IMR-90 (cell line): ENCODE measurements at regions not wholly inside any gene's neighbourhood (a gene's known extent, or its start where the extent isn't known, plus 50 kb on each side); places are given as distances from the start of the nearest gene placed in this dataset.

Source experiments
- ATAC-seq: fragments of 200-7000 bp; cut with Tn5 transposase; 2 replicates; pipeline ENCODE4 v1.9.1; 2020; ENCODE audit warnings: low read depth, mild to moderate bottlenecking, moderate library complexity
- BruUV-seq: library from RNA; stranded (reverse); fragments of 400-500 nt; replicated peaks from 2 replicates; lab custom pipeline; 2021; lab: Mats Ljungman, UMichigan
- CTCF ChIA-PET: fragments of 300-600 bp; formaldehyde crosslinking; extraction: SDS; loops from one replicate; lab custom pipeline; 2021; ENCODE audit warnings: antibody characterized with exemption; lab: Yijun Ruan, JAX
- POLR2A ChIA-PET: fragments of 300-600 bp; sonication (Branson Sonifier 250); formaldehyde crosslinking; loops from one replicate; lab custom pipeline; 2022; ENCODE audit warnings: antibody characterized with exemption; ENCODE audit not compliant: unreplicated experiment; lab: Charles Lee
- DNase-seq: peaks from one replicate; pipeline ENCODE4 v3.0.0; 2013
- H2AFZ ChIP-seq: replicated peaks from 2 replicates; pipeline ENCODE3; 2013; ENCODE audit warnings: low read length, mild to moderate bottlenecking; ENCODE audit not compliant: poor library complexity
- H2AK5ac ChIP-seq: 2 replicates; pipeline ENCODE4 v1.6.1; 2013; ENCODE audit warnings: low read depth, low read length, inconsistent platforms
- H2AK9ac ChIP-seq: replicated peaks from 2 replicates; pipeline ENCODE3; 2013; ENCODE audit warnings: mild to moderate bottlenecking, low read depth, low read length, moderate library complexity; ENCODE audit not compliant: poor library complexity
- H2BK120ac ChIP-seq: 2 replicates; pipeline ENCODE4 v1.6.1; 2013; ENCODE audit warnings: low read depth, low read length, inconsistent platforms
- H2BK15ac ChIP-seq: 3 replicates; pipeline ENCODE4 v1.6.1; 2013; ENCODE audit warnings: low read depth, low read length, inconsistent platforms
- H2BK20ac ChIP-seq: 2 replicates; pipeline ENCODE4 v1.6.1; 2013; ENCODE audit warnings: low read depth, mild to moderate bottlenecking, inconsistent platforms, low read length, moderate library complexity
- H2BK5ac ChIP-seq: 2 replicates; pipeline ENCODE4 v1.6.1; 2013; ENCODE audit warnings: mild to moderate bottlenecking, low read depth, low read length, inconsistent platforms; ENCODE audit not compliant: poor library complexity, severe bottlenecking
- H3K14ac ChIP-seq: replicated peaks from 2 replicates; pipeline ENCODE4 v1.6.1; 2013; ENCODE audit warnings: low read depth, low read length, inconsistent platforms
- H3K18ac ChIP-seq: 2 replicates; pipeline ENCODE4 v1.6.1; 2013; ENCODE audit warnings: low read depth, low read length, control low read depth
- H3K23ac ChIP-seq: 2 replicates; pipeline ENCODE4 v1.6.1; 2013; ENCODE audit warnings: low read depth, low read length, inconsistent platforms
- H3K27ac ChIP-seq: 2 replicates; pipeline ENCODE4 v1.5.1; 2013; ENCODE audit warnings: mild to moderate bottlenecking, control low read depth, low read length; ENCODE audit not compliant: insufficient read depth
- H3K27me3 ChIP-seq: 2 replicates; pipeline ENCODE4 v1.6.1; 2013; ENCODE audit warnings: low read length; ENCODE audit not compliant: control insufficient read depth, insufficient read depth
- H3K36me3 ChIP-seq: 2 replicates; pipeline ENCODE4 v1.6.1; 2013; ENCODE audit warnings: low read length, mixed read lengths; ENCODE audit not compliant: control insufficient read depth, insufficient read depth
- H3K4ac ChIP-seq: 2 replicates; pipeline ENCODE4 v1.6.1; 2013; ENCODE audit warnings: low read depth, low read length, inconsistent platforms
- H3K4me1 ChIP-seq: 2 replicates; pipeline ENCODE4 v1.6.1; 2013; ENCODE audit warnings: low read length, mixed read lengths; ENCODE audit not compliant: control insufficient read depth, insufficient read depth
- H3K4me2 ChIP-seq: 2 replicates; pipeline ENCODE4 v1.6.1; 2013; ENCODE audit warnings: low read depth, mild to moderate bottlenecking, control low read depth, low read length, moderate library complexity
- H3K4me3 ChIP-seq: 2 replicates; pipeline ENCODE4 v1.5.1; 2013; ENCODE audit warnings: low read depth, mild to moderate bottlenecking, control low read depth, low read length, moderate library complexity; ENCODE audit not compliant: insufficient read depth
- H3K56ac ChIP-seq: 2 replicates; pipeline ENCODE4 v1.6.1; 2013; ENCODE audit warnings: low read length, inconsistent platforms; ENCODE audit not compliant: insufficient read depth; ENCODE audit errors: extremely low read depth
- H3K79me1 ChIP-seq, 2 experiments: 2 replicates each; pipeline ENCODE4 v1.6.1; 2013; ENCODE audit warnings: low read length in 2 of 2, inconsistent platforms in 1 of 2, low read depth in 1 of 2
- H3K9ac ChIP-seq: 2 replicates; pipeline ENCODE4 v1.6.1; 2013; ENCODE audit warnings: low read depth, low read length, control low read depth
- H3K9me1 ChIP-seq: 2 replicates; pipeline ENCODE4 v1.6.1; 2013; ENCODE audit warnings: low read length, inconsistent platforms; ENCODE audit not compliant: insufficient read depth
- H3K9me3 ChIP-seq: 2 replicates; pipeline ENCODE4 v1.6.1; 2013; ENCODE audit warnings: low read length; ENCODE audit not compliant: control insufficient read depth, insufficient read depth
- H4K20me1 ChIP-seq: 2 replicates; pipeline ENCODE4 v1.6.1; 2013; ENCODE audit warnings: low read length, inconsistent platforms; ENCODE audit not compliant: insufficient read depth
- H4K5ac ChIP-seq: 2 replicates; pipeline ENCODE4 v1.6.1; 2013; ENCODE audit warnings: mild to moderate bottlenecking, low read depth, low read length, control low read depth
- H4K8ac ChIP-seq, 2 experiments: 2 replicates each; pipeline ENCODE4 v1.6.1; 2013; ENCODE audit warnings: low read depth in 2 of 2, low read length in 2 of 2, control low read depth in 1 of 2, inconsistent platforms in 1 of 2
- H4K91ac ChIP-seq: 2 replicates; pipeline ENCODE4 v1.6.1; 2013; ENCODE audit warnings: low read depth, low read length, inconsistent platforms; ENCODE audit not compliant: insufficient read depth
- BHLHE40 ChIP-seq: fragments of 150-350 bp; IDR thresholded peaks from 2 replicates; pipeline ENCODE4 v1.6.1; 2016; ENCODE audit warnings: mild to moderate bottlenecking, low read depth, low read length
- CEBPB ChIP-seq: IDR thresholded peaks from 2 replicates; pipeline ENCODE4 v1.6.1; 2012; ENCODE audit warnings: low read depth, low read length, improper control_type of control experiment
- CHD1 ChIP-seq: IDR thresholded peaks from 2 replicates; pipeline ENCODE4 v1.6.1; 2012; ENCODE audit warnings: low read depth, low read length, improper control_type of control experiment
- FOS ChIP-seq: fragments of 150-350 bp; IDR thresholded peaks from 2 replicates; pipeline ENCODE4 v1.6.1; 2016; ENCODE audit warnings: low read depth, low read length
- MAFK ChIP-seq: IDR thresholded peaks from 2 replicates; pipeline ENCODE4 v1.6.1; 2012; ENCODE audit warnings: low read depth, low read length, improper control_type of control experiment
- MAZ ChIP-seq: IDR thresholded peaks from 2 replicates; pipeline ENCODE4 v1.6.1; 2012; ENCODE audit warnings: low read depth, mild to moderate bottlenecking, low read length, improper control_type of control experiment, moderate library complexity, borderline replicate concordance
- MXI1 ChIP-seq: IDR thresholded peaks from 2 replicates; pipeline ENCODE4 v1.6.1; 2012; ENCODE audit warnings: low read depth, mild to moderate bottlenecking, low read length, moderate library complexity, borderline replicate concordance
- NFE2L2 ChIP-seq: fragments of 150-350 bp; IDR thresholded peaks from 2 replicates; pipeline ENCODE4 v1.6.1; 2016; ENCODE audit warnings: low read depth, mild to moderate bottlenecking, low read length
- POLR2A ChIP-seq: IDR thresholded peaks from 2 replicates; pipeline ENCODE4 v1.6.1; 2012; ENCODE audit warnings: mild to moderate bottlenecking, low read depth, low read length
- RAD21 ChIP-seq: IDR thresholded peaks from 2 replicates; pipeline ENCODE4 v1.6.1; 2012; ENCODE audit warnings: low read length, improper control_type of control experiment
- RCOR1 ChIP-seq: IDR thresholded peaks from 2 replicates; pipeline ENCODE4 v1.6.1; 2012; ENCODE audit warnings: mild to moderate bottlenecking, low read length, improper control_type of control experiment; ENCODE audit not compliant: insufficient replicate concordance
- RFX5 ChIP-seq: IDR thresholded peaks from 2 replicates; pipeline ENCODE4 v1.8.0; 2012; ENCODE audit warnings: low read depth, mild to moderate bottlenecking, low read length, moderate library complexity
- SMC3 ChIP-seq: fragments of 150-350 bp; IDR thresholded peaks from 2 replicates; pipeline ENCODE4 v1.6.1; 2016; ENCODE audit warnings: low read depth, mild to moderate bottlenecking, antibody characterized with exemption, low read length, moderate library complexity
- WGBS, 2 experiments: methylation state at CpG; one replicate each; pipeline versions ENCODE4 v1.1.5 to v1.1.7; 2013; ENCODE audit warnings: missing lambda C conversion rate in 2 of 2; ENCODE audit not compliant: insufficient read length in 1 of 2; ENCODE audit errors: extremely low coverage in 2 of 2; 5-methylcytosine and 5-hydroxymethylcytosine counted together
- dilution Hi-C: fragments of 300-500 bp; cut with HindIII; formaldehyde crosslinking; loops from one replicate; pipeline ENCODE4 v1.14.3; 2018; ENCODE audit warnings: low sequenced_read_pairs; ENCODE audit not compliant: unreplicated experiment
- in situ Hi-C: fragments of 300-500 bp; cut with MboI; formaldehyde crosslinking; loops from 3 replicates; pipeline ENCODE4 v1.14.3; 2019; ENCODE audit warnings: low sequenced_read_pairs, inconsistent platforms, mixed read lengths
- intact Hi-C: fragments of 100-400 bp; cut with micrococcal nuclease; formaldehyde crosslinking; loops from 2 replicates; pipeline ENCODE4 v1.10.0; 2022
- TF ChIP-seq, protein P1 (sequence below): fragments of 150-350 bp; IDR thresholded peaks from 2 replicates; pipeline ENCODE4 v1.6.1; 2017; ENCODE audit warnings: mild to moderate bottlenecking, antibody characterized with exemption, low read length, low read depth
- TF ChIP-seq, protein P2 (sequence below): fragments of 150-350 bp; IDR thresholded peaks from 2 replicates; pipeline ENCODE4 v1.6.1; 2016; ENCODE audit warnings: low read depth, mild to moderate bottlenecking, low read length, moderate library complexity, borderline replicate concordance
- TF ChIP-seq, protein P3 (sequence below): conservative IDR thresholded peaks from 2 replicates; pipeline ENCODE4 v1.5.1; 2012; ENCODE audit warnings: mild to moderate bottlenecking, low read depth, low read length, improper control_type of control experiment

DNA sequence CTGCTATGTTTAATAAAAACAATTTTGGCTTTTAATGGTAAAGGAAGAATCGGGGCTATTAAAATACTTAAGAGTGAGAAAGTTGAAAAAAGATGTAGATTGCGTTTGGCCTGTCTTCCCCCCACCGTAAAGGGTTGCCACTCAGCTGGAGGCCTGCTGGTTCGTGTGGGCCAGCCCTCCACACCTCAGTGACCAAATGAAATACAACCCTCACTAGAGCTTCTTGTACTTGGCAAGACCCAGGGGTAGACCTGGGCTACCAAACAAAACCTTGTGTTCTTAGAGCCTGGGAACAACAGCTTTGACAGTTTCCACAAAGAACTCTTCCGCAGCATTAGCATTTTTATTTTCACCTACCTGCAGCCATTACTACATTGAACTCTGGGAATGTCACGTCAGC, 152.8 kb upstream of the PABPC3 start:
- ATAC-seq = no peak
- H3K36me3 ChIP-seq = no peaks in the 10 kb centered on the region
- H2AFZ ChIP-seq = no peak overlapping the region
- no peaks in the 10 kb centered on the region for H4K20me1 ChIP-seq
- WGBS, 2 experiments = no CpG with 5 or more reads among the region's 6 CpGs
- H2BK5ac ChIP-seq = no peak overlapping the region
- H3K4me2 ChIP-seq = no peak overlapping the region
- H2BK20ac ChIP-seq = no peak overlapping the region
- POLR2A ChIA-PET = no interaction called here
- H3K23ac ChIP-seq = no peak overlapping the region
- no peak overlapping the region for H2AK9ac ChIP-seq
- H3K18ac ChIP-seq = no peak overlapping the region
- no peak overlapping the region for H4K8ac ChIP-seq
- intact Hi-C loops (no loop called here), in situ Hi-C loops (no loop called here), dilution Hi-C loops (no loop called here)
- no peak for TF ChIP-seq CEBPB
- TF ChIP-seq, protein P1, sequence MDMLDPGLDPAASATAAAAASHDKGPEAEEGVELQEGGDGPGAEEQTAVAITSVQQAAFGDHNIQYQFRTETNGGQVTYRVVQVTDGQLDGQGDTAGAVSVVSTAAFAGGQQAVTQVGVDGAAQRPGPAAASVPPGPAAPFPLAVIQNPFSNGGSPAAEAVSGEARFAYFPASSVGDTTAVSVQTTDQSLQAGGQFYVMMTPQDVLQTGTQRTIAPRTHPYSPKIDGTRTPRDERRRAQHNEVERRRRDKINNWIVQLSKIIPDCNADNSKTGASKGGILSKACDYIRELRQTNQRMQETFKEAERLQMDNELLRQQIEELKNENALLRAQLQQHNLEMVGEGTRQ = no peak
- TF ChIP-seq FOS = no peak
- TF ChIP-seq RCOR1 = no peak
- no peak for TF ChIP-seq MXI1
- TF ChIP-seq POLR2A = no peak
- TF ChIP-seq CHD1 = no peak
- TF ChIP-seq, protein P2, sequence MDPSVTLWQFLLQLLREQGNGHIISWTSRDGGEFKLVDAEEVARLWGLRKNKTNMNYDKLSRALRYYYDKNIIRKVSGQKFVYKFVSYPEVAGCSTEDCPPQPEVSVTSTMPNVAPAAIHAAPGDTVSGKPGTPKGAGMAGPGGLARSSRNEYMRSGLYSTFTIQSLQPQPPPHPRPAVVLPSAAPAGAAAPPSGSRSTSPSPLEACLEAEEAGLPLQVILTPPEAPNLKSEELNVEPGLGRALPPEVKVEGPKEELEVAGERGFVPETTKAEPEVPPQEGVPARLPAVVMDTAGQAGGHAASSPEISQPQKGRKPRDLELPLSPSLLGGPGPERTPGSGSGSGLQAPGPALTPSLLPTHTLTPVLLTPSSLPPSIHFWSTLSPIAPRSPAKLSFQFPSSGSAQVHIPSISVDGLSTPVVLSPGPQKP = no peak
- TF ChIP-seq RFX5 = no peak
- TF ChIP-seq RAD21 = no peak
- no peak for TF ChIP-seq NFE2L2
- TF ChIP-seq, protein P3, sequence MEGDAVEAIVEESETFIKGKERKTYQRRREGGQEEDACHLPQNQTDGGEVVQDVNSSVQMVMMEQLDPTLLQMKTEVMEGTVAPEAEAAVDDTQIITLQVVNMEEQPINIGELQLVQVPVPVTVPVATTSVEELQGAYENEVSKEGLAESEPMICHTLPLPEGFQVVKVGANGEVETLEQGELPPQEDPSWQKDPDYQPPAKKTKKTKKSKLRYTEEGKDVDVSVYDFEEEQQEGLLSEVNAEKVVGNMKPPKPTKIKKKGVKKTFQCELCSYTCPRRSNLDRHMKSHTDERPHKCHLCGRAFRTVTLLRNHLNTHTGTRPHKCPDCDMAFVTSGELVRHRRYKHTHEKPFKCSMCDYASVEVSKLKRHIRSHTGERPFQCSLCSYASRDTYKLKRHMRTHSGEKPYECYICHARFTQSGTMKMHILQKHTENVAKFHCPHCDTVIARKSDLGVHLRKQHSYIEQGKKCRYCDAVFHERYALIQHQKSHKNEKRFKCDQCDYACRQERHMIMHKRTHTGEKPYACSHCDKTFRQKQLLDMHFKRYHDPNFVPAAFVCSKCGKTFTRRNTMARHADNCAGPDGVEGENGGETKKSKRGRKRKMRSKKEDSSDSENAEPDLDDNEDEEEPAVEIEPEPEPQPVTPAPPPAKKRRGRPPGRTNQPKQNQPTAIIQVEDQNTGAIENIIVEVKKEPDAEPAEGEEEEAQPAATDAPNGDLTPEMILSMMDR = no peak
- no peak for TF ChIP-seq MAZ
- TF ChIP-seq SMC3 = no peak
- TF ChIP-seq BHLHE40 = no peak
- no peak for TF ChIP-seq MAFK
- H4K5ac ChIP-seq = no peak overlapping the region
- no peaks in the 10 kb centered on the region for H3K4me1 ChIP-seq
- no peaks in the 10 kb centered on the region for H3K79me1 ChIP-seq
- no peak overlapping the region for H3K56ac ChIP-seq
- H2BK120ac ChIP-seq = no peak overlapping the region
- H3K27ac ChIP-seq = no peak overlapping the region
- no peaks in the 10 kb centered on the region; the same call in 1 of the 2 replicates for H3K27me3 ChIP-seq
- CTCF ChIA-PET = no interaction called here
- no TSS peak for BruUV-seq
- no peak overlapping the region for H2AK5ac ChIP-seq
- no peak for DNase-seq
- no peak overlapping the region for H3K4ac ChIP-seq
- H4K91ac ChIP-seq = no peak overlapping the region
- no peak overlapping the region for H3K4me3 ChIP-seq
- H3K9me1 ChIP-seq = no peaks in the 10 kb centered on the region
- H3K9ac ChIP-seq = no peak overlapping the region
- H2BK15ac ChIP-seq = no peak overlapping the region
- H3K9me3 ChIP-seq = no peaks in the 10 kb centered on the region
- H3K14ac ChIP-seq = no peak overlapping the region
